ENCODE measurements at regions not wholly inside any gene's neighbourhood (a gene's known extent, or its start where the extent isn't known, plus 50 kb on each side); places are given as distances from the start of the nearest gene placed in this dataset.
"Not testable (repeated sequence)": the region's sequence is repeated elsewhere in the genome, so short reads cannot be mapped to it uniquely, and the experiment has no call there.

DNA sequence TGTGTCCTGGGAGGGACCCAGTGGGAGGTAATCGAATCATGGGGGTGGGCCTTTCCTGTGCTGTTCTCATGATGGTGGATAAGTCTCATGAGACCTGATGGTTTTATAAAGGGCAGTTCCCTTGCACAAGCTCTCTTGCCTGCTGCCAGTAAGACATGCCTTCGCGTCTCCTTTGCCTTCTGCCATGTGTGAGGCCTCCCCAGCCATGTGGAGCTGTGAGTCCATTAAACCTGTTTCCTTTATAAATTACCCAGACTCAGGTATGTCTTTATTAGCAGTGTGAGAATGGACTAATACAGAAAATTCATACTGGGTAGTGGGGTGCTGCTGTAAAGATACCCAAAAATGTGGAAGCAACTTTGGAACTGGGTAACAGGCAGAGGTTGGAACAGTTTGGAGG is 300.0 kb upstream of the ZFP42 start:
- H3K9me3 ChIP-seq (ENCODE audit: control insufficient read depth, low read depth, low read length); H3K36me3 ChIP-seq (ENCODE audit: control insufficient read depth, insufficient read depth, low read length); H3K4me3 ChIP-seq (ENCODE audit: low read length); DNase-seq; H3K27me3 ChIP-seq (ENCODE audit: control insufficient read depth, insufficient read depth, low read length); H3K27ac ChIP-seq (ENCODE audit: low read length); H3K4me1 ChIP-seq (ENCODE audit: control insufficient read depth, insufficient read depth, low read length): not testable (repeated sequence)
- WGBS (ENCODE audit: insufficient coverage, low lambda C conversion rate), result no CpG with 5 or more reads among the region's 3 CpGs

DNA sequence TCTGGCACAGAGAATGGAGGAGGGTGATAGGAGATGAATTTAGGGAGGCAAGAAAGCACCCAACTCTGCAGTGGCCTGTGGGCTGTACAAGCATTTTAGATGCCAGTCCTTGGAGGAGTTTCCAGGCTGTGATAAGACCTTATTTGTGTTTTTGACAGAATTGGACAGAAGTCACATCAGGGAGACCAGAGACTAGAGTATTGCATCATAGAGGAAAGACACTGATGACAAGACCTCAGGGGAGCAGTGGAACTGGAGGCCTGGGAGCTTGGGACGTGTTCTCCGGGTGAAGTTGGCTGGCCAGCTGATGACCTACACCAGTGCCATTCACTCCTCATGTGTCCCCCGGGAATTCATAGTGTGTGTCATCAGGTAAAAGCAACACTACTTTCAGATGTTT is 284.0 kb upstream of the ZFP42 start:
- Histone ChIP-seq H3K9me3 (ENCODE audit: control insufficient read depth, low read depth, low read length) (no peaks in the 10 kb centered on the region), H3K27me3 (ENCODE audit: control insufficient read depth, insufficient read depth, low read length) (no peaks in the 10 kb centered on the region), H3K4me1 (ENCODE audit: control insufficient read depth, insufficient read depth, low read length) (no peaks in the 10 kb centered on the region), H3K27ac (ENCODE audit: low read length) (no peak overlapping the region), H3K36me3 (ENCODE audit: control insufficient read depth, insufficient read depth, low read length) (no peaks in the 10 kb centered on the region), H3K4me3 (ENCODE audit: low read length) (no peak overlapping the region)
- WGBS (ENCODE audit: insufficient coverage, low lambda C conversion rate), result no CpG with 5 or more reads among the region's 3 CpGs
- no peak for DNase-seq

DNA sequence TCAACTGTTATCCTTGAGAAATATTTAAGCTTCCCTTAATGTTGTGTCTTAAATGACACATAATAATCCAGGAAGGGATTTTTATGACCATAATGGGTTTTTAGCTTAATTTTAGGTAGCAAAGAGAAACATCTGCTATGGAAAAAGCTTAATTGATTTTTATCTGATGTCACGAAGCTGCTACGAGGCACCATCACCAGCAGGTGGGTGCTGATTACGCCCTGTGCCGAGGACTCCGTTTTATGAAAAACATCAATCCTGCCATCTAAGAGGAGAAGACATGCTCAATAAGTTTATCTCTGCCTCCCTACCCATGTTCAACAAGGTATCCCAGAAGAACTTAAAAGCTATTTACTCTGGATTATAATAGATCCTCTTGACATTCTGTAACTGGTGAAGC is 280.6 kb upstream of the ZFP42 start:
- Histone ChIP-seq H3K27ac (ENCODE audit: low read length) (no peak overlapping the region), H3K27me3 (ENCODE audit: control insufficient read depth, insufficient read depth, low read length) (no peaks in the 10 kb centered on the region), H3K9me3 (ENCODE audit: control insufficient read depth, low read depth, low read length) (no peaks in the 10 kb centered on the region), H3K36me3 (ENCODE audit: control insufficient read depth, insufficient read depth, low read length) (no peaks in the 10 kb centered on the region), H3K4me1 (ENCODE audit: control insufficient read depth, insufficient read depth, low read length) (no peaks in the 10 kb centered on the region), H3K4me3 (ENCODE audit: low read length) (no peak overlapping the region)
- no CpG with 5 or more reads among the region's 5 CpGs for whole genome bisulfite sequencing (ENCODE audit: insufficient coverage, low lambda C conversion rate)
- no peak for DNase-seq

DNA sequence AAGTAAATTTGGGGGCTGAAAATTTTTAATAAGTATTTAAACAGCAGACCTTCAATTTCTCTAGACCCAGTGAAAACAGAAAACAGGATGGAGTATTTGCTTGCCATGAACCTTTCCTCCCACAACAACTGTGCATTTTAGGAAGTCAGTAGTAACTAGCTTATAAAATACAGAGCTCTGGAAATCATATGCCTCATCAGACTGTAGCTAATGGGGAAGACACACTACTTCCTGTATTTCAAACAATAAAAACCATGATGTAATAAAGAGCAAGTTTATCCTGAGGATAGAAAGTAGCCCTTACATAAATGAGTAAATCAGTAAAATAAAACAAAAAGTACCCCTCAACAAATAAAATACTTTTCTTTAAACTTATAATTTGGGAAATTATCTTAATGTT is 280.1 kb upstream of the ZFP42 start:
- H3K4me3 ChIP-seq (ENCODE audit: low read length), result no peak overlapping the region
- H3K9me3 ChIP-seq (ENCODE audit: control insufficient read depth, low read depth, low read length), result no peaks in the 10 kb centered on the region
- H3K36me3 ChIP-seq (ENCODE audit: control insufficient read depth, insufficient read depth, low read length), result no peaks in the 10 kb centered on the region
- DNase-seq, result no peak
- H3K27me3 ChIP-seq (ENCODE audit: control insufficient read depth, insufficient read depth, low read length), result no peaks in the 10 kb centered on the region
- H3K27ac ChIP-seq (ENCODE audit: low read length), result no peak overlapping the region
- no peaks in the 10 kb centered on the region for H3K4me1 ChIP-seq (ENCODE audit: control insufficient read depth, insufficient read depth, low read length)

DNA sequence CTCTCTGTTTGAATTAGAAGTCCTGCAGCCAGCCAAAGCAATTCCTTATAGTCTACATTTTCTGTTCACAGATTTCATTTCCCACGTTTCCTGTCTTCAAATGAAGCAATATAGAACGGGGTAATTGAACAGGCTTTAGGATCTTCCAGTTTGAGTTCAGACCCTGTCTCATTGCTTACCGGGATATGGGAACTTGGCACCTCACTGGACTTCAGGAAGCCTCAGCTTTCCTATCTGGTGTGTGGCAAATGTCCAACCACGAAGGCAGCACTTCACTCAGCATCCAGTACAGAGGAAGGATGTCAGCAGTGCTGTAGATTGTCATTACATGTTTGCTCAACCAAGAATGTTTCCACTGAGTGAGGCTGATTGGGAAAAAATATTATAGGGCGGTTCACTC is 271.1 kb upstream of the ZFP42 start:
- no peaks in the 10 kb centered on the region for H3K4me1 ChIP-seq (ENCODE audit: control insufficient read depth, insufficient read depth, low read length)
- no CpG with 5 or more reads among the region's 5 CpGs for WGBS (ENCODE audit: insufficient coverage, low lambda C conversion rate)
- H3K27ac ChIP-seq (ENCODE audit: low read length), result no peak overlapping the region
- no peaks in the 10 kb centered on the region for H3K27me3 ChIP-seq (ENCODE audit: control insufficient read depth, insufficient read depth, low read length)
- no peak overlapping the region for H3K4me3 ChIP-seq (ENCODE audit: low read length)
- no peaks in the 10 kb centered on the region for H3K9me3 ChIP-seq (ENCODE audit: control insufficient read depth, low read depth, low read length)
- DNase-seq, result no peak
- H3K36me3 ChIP-seq (ENCODE audit: control insufficient read depth, insufficient read depth, low read length), result no peaks in the 10 kb centered on the region

- no peak for DNase-seq
These were observed 269.1 kb upstream of the ZFP42 start for GRCh38 chr4:187726485-187726884.

GRCh38 chr4:187732524-187732923 is 263.0 kb upstream of the ZFP42 start:
- H3K4me1 ChIP-seq (ENCODE audit: control insufficient read depth, insufficient read depth, low read length), result no peaks in the 10 kb centered on the region
- DNase-seq, result no peak
- no CpG with 5 or more reads among the region's 3 CpGs for WGBS (ENCODE audit: insufficient coverage, low lambda C conversion rate)
- H3K4me3 ChIP-seq (ENCODE audit: low read length), result no peak overlapping the region
- H3K27ac ChIP-seq (ENCODE audit: low read length), result no peak overlapping the region
- H3K9me3 ChIP-seq (ENCODE audit: control insufficient read depth, low read depth, low read length), result peaks cover 2% of the 10 kb centered on the region
- no peaks in the 10 kb centered on the region for H3K36me3 ChIP-seq (ENCODE audit: control insufficient read depth, insufficient read depth, low read length)
- H3K27me3 ChIP-seq (ENCODE audit: control insufficient read depth, insufficient read depth, low read length), result no peaks in the 10 kb centered on the region

More at GRCh38 chr4:187726485-187726884, 269.1 kb upstream of the ZFP42 start:
- no peaks in the 10 kb centered on the region for H3K4me1 ChIP-seq (ENCODE audit: control insufficient read depth, insufficient read depth, low read length)
- H3K4me3 ChIP-seq (ENCODE audit: low read length), result no peak overlapping the region
- H3K9me3 ChIP-seq (ENCODE audit: control insufficient read depth, low read depth, low read length), result no peaks in the 10 kb centered on the region
- H3K27ac ChIP-seq (ENCODE audit: low read length), result no peak overlapping the region
- H3K27me3 ChIP-seq (ENCODE audit: control insufficient read depth, insufficient read depth, low read length), result no peaks in the 10 kb centered on the region
- 80% methylated on average over 1 of the region's 6 CpGs for WGBS (ENCODE audit: insufficient coverage, low lambda C conversion rate)
- no peaks in the 10 kb centered on the region for H3K36me3 ChIP-seq (ENCODE audit: control insufficient read depth, insufficient read depth, low read length)

DNA sequence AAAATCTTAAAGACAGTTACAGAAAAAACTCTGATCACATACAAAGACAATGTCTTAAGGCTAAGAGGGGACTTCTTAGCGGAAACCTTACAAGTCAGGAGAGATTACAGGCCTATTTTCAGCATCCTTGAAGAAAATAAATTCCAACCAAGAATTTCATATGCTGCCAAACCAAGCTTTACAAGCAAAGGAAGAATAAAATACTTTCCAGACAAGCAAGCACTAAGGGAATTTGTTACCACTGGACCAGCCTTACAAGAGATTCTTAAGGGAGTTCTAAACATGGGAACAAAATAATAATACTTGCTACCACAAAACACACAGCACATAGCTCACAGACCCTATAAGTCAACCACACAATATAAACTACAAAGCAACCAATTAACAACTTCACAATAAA is 255.8 kb upstream of the ZFP42 start:
- WGBS (ENCODE audit: insufficient coverage, low lambda C conversion rate), result no CpG with 5 or more reads among the region's 1 CpG
- H3K27ac ChIP-seq (ENCODE audit: low read length), result no peak overlapping the region
- no peak for DNase-seq

GRCh38 chr4:187744911-187745310 is 250.7 kb upstream of the ZFP42 start:
- H3K27ac ChIP-seq (ENCODE audit: low read length), result no peak overlapping the region
- H3K4me1 ChIP-seq (ENCODE audit: control insufficient read depth, insufficient read depth, low read length), result no peaks in the 10 kb centered on the region
- H3K4me3 ChIP-seq (ENCODE audit: low read length), result no peak overlapping the region
- H3K9me3 ChIP-seq (ENCODE audit: control insufficient read depth, low read depth, low read length), result peaks cover 3% of the 10 kb centered on the region
- DNase-seq, result no peak
- no peaks in the 10 kb centered on the region for H3K27me3 ChIP-seq (ENCODE audit: control insufficient read depth, insufficient read depth, low read length)
- H3K36me3 ChIP-seq (ENCODE audit: control insufficient read depth, insufficient read depth, low read length), result no peaks in the 10 kb centered on the region
- no CpG with 5 or more reads among the region's 10 CpGs for WGBS (ENCODE audit: insufficient coverage, low lambda C conversion rate)

More for the DNA sequence above, 255.8 kb upstream of the ZFP42 start:
- H3K9me3 ChIP-seq (ENCODE audit: control insufficient read depth, low read depth, low read length), result peaks cover 11% of the 10 kb centered on the region
- H3K4me1 ChIP-seq (ENCODE audit: control insufficient read depth, insufficient read depth, low read length), result no peaks in the 10 kb centered on the region
- no peak overlapping the region for H3K4me3 ChIP-seq (ENCODE audit: low read length)
- H3K36me3 ChIP-seq (ENCODE audit: control insufficient read depth, insufficient read depth, low read length), result no peaks in the 10 kb centered on the region
- no peaks in the 10 kb centered on the region for H3K27me3 ChIP-seq (ENCODE audit: control insufficient read depth, insufficient read depth, low read length)

GRCh38 chr4:187750652-187751051 is 244.9 kb upstream of the ZFP42 start:
- not testable (repeated sequence) for DNase-seq; H3K4me1 ChIP-seq (ENCODE audit: control insufficient read depth, insufficient read depth, low read length); H3K27ac ChIP-seq (ENCODE audit: low read length); H3K9me3 ChIP-seq (ENCODE audit: control insufficient read depth, low read depth, low read length); H3K27me3 ChIP-seq (ENCODE audit: control insufficient read depth, insufficient read depth, low read length); H3K4me3 ChIP-seq (ENCODE audit: low read length); H3K36me3 ChIP-seq (ENCODE audit: control insufficient read depth, insufficient read depth, low read length)
- WGBS (ENCODE audit: insufficient coverage, low lambda C conversion rate), result no CpG with 5 or more reads among the region's 1 CpG

DNA sequence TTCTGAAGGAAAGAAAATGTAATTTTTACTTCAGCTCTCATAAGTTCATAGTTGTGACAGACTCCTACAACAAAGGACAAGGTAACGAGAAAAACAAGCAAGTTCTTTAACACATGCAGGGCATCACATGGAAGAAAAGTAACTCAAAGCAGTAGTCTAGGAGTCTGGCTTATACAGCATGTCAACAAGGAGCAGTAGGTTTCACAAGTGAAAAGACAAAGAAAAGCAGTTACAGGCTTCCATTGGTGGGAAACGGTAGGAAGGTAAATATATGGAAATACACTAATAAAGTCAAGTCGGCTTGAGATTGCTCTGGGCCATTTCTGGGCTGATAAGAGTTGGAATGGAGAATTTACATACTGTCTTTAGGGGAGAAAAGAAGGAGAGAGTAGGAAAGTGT is 228.4 kb upstream of the ZFP42 start:
- Histone ChIP-seq H3K36me3 (ENCODE audit: control insufficient read depth, insufficient read depth, low read length) (no peaks in the 10 kb centered on the region), H3K27me3 (ENCODE audit: control insufficient read depth, insufficient read depth, low read length) (no peaks in the 10 kb centered on the region), H3K9me3 (ENCODE audit: control insufficient read depth, low read depth, low read length) (no peaks in the 10 kb centered on the region), H3K4me3 (ENCODE audit: low read length) (no peak overlapping the region), H3K27ac (ENCODE audit: low read length) (no peak overlapping the region), H3K4me1 (ENCODE audit: control insufficient read depth, insufficient read depth, low read length) (no peaks in the 10 kb centered on the region)
- WGBS (ENCODE audit: insufficient coverage, low lambda C conversion rate), result 20% methylated on average over 2 of the region's 3 CpGs
- no peak for DNase-seq
